Adrenal gland (tissue), 5 donors: ENCODE measurements at regions not wholly inside any gene's neighbourhood (a gene's known extent, or its start where the extent isn't known, plus 50 kb on each side); places are given as distances from the start of the nearest gene placed in this dataset.

ENCODE experiments used
- CTCF ChIP-seq, 6 experiments: fragments of 450-650 bp in 4 of 6; fragments of 200-600 bp in 2 of 6; sonication (generic) in 1 of 6; IDR thresholded peaks; 1 replicate in 5 of 6; 2 replicates in 1 of 6; pipeline versions ENCODE4 v1.5.1 to v1.8.0; 2016 to 2021; ENCODE audit warnings: antibody characterized with exemption in 6 of 6, mild to moderate bottlenecking in 2 of 6, moderate library complexity in 1 of 6
- POLR2A ChIP-seq, 2 donors: fragments of 450-650 bp; IDR thresholded peaks; one replicate each; pipeline ENCODE4 v1.6.1; 2017; ENCODE audit warnings: antibody characterized with exemption in 2 of 2, mild to moderate bottlenecking in 2 of 2, moderate library complexity in 1 of 2
- donor health status: DM: no; HTN: no; CAD: no.

- TF ChIP-seq CTCF (IDR thresholded peaks at IDR 0.05), result no peak
- TF ChIP-seq POLR2A (IDR thresholded peaks at IDR 0.05), result no peak
These were observed 70.4 kb upstream of the TMED7 start for GRCh38 chr5:115696141-115696650.
